Kidney epithelial cell (primary cell): ENCODE measurements at regions not wholly inside any gene's neighbourhood (a gene's known extent, or its start where the extent isn't known, plus 50 kb on each side); places are given as distances from the start of the nearest gene placed in this dataset.

ENCODE experiments used
- DNase-seq: peaks from one replicate; pipeline ENCODE4 v3.0.0-alpha.2; 2010; ENCODE audit warnings: low read depth
- H3K27me3 ChIP-seq: 2 replicates; pipeline ENCODE4 v1.6.0; 2011; ENCODE audit warnings: low read length; ENCODE audit not compliant: control insufficient read depth, insufficient read depth
- H3K36me3 ChIP-seq: 2 replicates; pipeline ENCODE4 v1.5.1; 2011; ENCODE audit warnings: low read length; ENCODE audit not compliant: control insufficient read depth, insufficient read depth
- H3K4me3 ChIP-seq: 2 replicates; pipeline ENCODE4 v1.5.1; 2011; ENCODE audit warnings: low read depth, mild to moderate bottlenecking, control low read depth, low read length
- CTCF ChIP-seq: IDR thresholded peaks from 2 replicates; pipeline ENCODE4 v1.5.1; 2011; ENCODE audit warnings: mild to moderate bottlenecking, moderate library complexity, low read length, control low read depth, inconsistent platforms; ENCODE audit not compliant: insufficient read depth, poor library complexity, severe bottlenecking

DNA sequence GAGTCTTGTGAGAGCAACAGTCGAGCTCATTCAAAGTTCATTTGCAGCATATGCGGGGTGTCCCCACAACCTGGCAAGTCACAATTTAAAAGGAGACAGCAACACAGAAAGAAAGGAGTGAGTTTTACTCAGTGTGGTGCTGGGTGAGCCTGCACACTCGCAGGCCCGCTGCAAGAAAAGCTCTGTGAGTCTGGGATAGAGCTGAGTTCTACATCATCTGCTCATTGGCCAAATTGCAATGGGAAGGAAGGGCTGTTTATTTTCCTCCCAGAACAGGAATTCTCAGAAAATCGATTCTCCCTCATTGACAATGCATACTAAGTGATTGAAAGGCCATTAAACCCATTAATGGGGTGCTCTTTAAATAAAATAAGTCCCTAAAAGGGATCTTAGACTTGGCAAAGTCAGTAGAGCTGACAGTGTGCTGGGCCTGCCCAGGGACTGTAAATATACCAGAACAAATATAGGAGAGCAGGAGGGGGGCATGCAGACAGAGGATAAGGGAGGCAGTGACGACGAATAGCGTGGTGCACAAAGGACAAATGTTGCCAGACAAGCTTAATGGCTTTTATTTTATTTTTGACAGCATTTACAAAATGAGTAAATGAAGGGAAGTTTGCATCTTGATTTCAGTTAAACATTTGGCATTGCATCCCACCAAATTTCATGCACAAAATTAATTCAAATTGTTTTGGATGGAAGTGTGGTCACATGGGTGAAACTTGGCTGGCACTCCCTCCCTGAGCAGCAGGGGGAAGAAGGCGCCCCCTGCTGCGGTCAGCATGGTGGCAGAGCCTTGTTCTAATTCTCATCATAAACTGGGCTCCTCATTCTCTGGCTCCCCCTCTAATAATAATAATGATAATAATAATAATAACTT is 215.7 kb downstream of the SNX10 start:
- DNase-seq: no peak
- no peak overlapping the region for H3K4me3 ChIP-seq
- no peaks in the 10 kb centered on the region for H3K36me3 ChIP-seq
- TF ChIP-seq CTCF: no peak
- peaks cover 2% of the 10 kb centered on the region for H3K27me3 ChIP-seq

GRCh38 chr7:26508481-26508880 is 216.8 kb downstream of the SNX10 start:
- no peak overlapping the region for H3K4me3 ChIP-seq
- no peak for TF ChIP-seq CTCF
- no peak for DNase-seq
- no peaks in the 10 kb centered on the region for H3K36me3 ChIP-seq
- peaks cover 2% of the 10 kb centered on the region for H3K27me3 ChIP-seq

DNA sequence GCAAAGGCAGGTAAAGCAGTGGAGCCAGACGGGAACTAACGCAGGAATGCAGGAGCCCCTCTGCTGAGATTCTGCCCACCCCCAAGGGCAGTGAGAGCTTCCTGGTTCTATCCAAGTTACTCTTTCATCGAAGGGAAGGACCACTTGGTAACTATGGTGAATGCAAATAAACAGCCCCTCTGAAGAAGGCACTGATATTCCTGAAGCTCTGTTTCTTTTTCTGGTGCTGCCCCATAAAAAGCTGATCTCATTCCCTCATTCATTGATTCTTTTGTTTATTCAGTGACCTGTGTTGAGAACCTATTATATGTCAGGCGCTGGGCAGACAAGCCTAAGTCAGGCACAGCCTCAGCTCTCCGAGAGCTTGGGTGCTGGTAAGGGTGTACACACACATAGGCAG is 217.3 kb downstream of the SNX10 start:
- Histone ChIP-seq H3K4me3 (no peak overlapping the region), H3K27me3 (peaks cover 2% of the 10 kb centered on the region), H3K36me3 (no peaks in the 10 kb centered on the region)
- no peak for TF ChIP-seq CTCF
- no peak for DNase-seq

- Histone ChIP-seq H3K4me3 (no peak overlapping the region), H3K27me3 (peaks cover 2% of the 10 kb centered on the region), H3K36me3 (no peaks in the 10 kb centered on the region)
- TF ChIP-seq CTCF: no peak
- no peak for DNase-seq
These were observed 218.7 kb downstream of the SNX10 start for GRCh38 chr7:26510231-26510957.

- no peak overlapping the region for H3K4me3 ChIP-seq
- no peak for DNase-seq
- no peak for TF ChIP-seq CTCF
- H3K27me3 ChIP-seq: peaks cover 2% of the 10 kb centered on the region
- H3K36me3 ChIP-seq: no peaks in the 10 kb centered on the region
These were observed 220.2 kb downstream of the SNX10 start for GRCh38 chr7:26511866-26512265.
